ENCODE measurements at regions not wholly inside any gene's neighbourhood (a gene's known extent, or its start where the extent isn't known, plus 50 kb on each side); places are given as distances from the start of the nearest gene placed in this dataset.
"Not testable (repeated sequence)": the region's sequence is repeated elsewhere in the genome, so short reads cannot be mapped to it uniquely, and the experiment has no call there.

GRCh38 chr7:114082642-114083165 is 163.9 kb upstream of the PPP1R3A start:
- Mint-ChIP-seq H3K4me3 (no peak overlapping the region), H3K27ac (no peak overlapping the region), H3K9me3 (no peaks in the 10 kb centered on the region), H3K4me1 (peaks cover 39% of the 10 kb centered on the region), H3K36me3 (ENCODE audit: low read depth) (no peaks in the 10 kb centered on the region), H3K27me3 (peaks cover 78% of the 10 kb centered on the region)
- DNase-seq, result no peak
- no peak for ATAC-seq

DNA sequence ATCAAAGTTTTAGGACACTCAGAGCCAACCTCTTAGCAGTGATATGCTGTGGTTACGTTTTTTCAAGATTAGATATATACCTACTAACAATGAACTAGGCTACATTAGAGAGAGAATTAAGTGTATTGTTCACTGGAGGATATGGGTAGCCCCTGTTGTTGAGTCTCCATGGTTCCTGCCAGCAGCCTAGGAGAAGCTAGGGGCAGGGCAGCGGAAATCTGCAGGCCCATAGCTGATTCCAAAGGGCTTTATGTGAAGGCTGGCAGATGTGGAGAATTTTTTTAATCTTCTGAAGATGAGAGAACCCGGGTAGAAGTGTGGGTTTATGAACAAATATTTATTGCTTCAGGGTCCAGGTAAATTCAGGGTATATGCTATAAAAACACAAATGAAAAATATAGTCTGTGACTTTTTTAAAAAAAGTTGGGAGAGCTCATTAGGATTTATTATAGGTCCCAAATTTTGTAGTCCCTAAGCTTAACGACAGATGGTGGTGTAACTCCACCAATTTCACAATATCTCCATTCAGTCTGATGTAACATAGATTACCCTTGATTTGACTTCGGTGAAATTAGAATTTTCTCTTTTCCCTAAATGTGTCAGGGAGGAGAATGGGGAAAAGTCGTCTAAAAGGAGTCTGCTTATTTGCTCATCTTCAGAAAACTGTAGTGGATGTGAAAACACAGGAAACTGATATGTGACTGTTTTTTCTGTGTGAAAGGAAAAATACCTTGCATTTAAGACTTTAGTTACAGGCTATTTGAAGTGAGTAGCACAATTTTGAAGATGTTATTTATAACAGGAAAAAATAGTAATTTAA is 163.0 kb upstream of the PPP1R3A start:
- Mint-ChIP-seq H3K9me3 (no peaks in the 10 kb centered on the region), H3K4me1 (peaks cover 33% of the 10 kb centered on the region), H3K27me3 (peaks cover 73% of the 10 kb centered on the region), H3K27ac (no peak overlapping the region), H3K4me3 (no peak overlapping the region), H3K36me3 (ENCODE audit: low read depth) (no peaks in the 10 kb centered on the region)
- ATAC-seq (no peak), DNase-seq (no peak)

GRCh38 chr7:114077158-114077524 is 158.3 kb upstream of the PPP1R3A start:
- peaks cover 32% of the 10 kb centered on the region for H3K27me3 Mint-ChIP-seq
- not testable (repeated sequence) for H3K4me3 Mint-ChIP-seq; H3K9me3 Mint-ChIP-seq; H3K36me3 Mint-ChIP-seq (ENCODE audit: low read depth); DNase-seq; ATAC-seq; H3K4me1 Mint-ChIP-seq; H3K27ac Mint-ChIP-seq

DNA sequence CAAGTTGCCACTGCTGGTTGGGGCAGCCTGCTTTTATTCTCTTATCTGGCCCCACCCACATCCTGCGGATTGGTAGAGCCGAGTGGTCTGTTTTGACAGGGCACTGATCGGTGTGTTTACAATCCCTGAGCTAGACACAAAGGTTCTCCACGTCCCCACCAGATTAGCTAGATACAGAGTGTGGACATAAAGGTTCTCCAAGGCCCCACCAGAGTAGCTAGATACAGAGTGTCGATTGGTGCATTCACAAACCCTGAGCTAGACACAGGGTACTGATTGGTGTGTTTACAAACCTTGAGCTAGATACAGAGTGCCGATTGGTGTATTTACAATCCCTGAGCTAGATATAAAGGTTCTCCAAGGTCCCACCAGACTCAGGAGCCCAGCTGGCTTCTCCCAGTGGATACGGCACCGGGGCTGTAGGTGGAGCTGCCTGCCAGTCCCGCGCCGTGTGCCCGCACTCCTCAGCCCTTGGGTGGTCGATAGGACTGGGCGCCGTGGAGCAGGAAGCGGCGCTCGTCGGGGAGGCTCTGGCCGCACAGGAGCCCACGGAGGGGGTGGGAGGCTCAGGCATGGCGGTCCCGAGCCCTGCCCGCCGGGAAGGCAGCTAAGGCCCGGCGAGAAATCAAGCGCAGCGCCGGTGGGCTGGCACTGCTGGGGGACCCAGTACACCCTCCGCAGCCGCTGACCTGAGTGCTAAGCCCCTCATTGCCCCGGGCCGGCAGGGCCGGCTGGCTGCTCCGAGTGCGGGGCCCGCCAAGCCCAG is 157.8 kb upstream of the PPP1R3A start:
- H3K4me1 Mint-ChIP-seq; H3K27ac Mint-ChIP-seq; H3K36me3 Mint-ChIP-seq (ENCODE audit: low read depth); ATAC-seq; H3K4me3 Mint-ChIP-seq; DNase-seq; H3K9me3 Mint-ChIP-seq: not testable (repeated sequence)
- H3K27me3 Mint-ChIP-seq, result peaks cover 26% of the 10 kb centered on the region

GRCh38 chr7:114073701-114074100 is 154.9 kb upstream of the PPP1R3A start:
- Mint-ChIP-seq H3K27me3 (peaks cover 11% of the 10 kb centered on the region), H3K36me3 (ENCODE audit: low read depth) (no peaks in the 10 kb centered on the region), H3K9me3 (no peaks in the 10 kb centered on the region), H3K4me1 (no peaks in the 10 kb centered on the region), H3K4me3 (no peak overlapping the region), H3K27ac (no peak overlapping the region)
- ATAC-seq (no peak), DNase-seq (no peak)

GRCh38 chr7:114070246-114070645 is 151.4 kb upstream of the PPP1R3A start:
- ATAC-seq (no peak), DNase-seq (no peak)
- H3K4me1 Mint-ChIP-seq, result no peaks in the 10 kb centered on the region
- peaks cover 10% of the 10 kb centered on the region for H3K27me3 Mint-ChIP-seq
- no peaks in the 10 kb centered on the region for H3K36me3 Mint-ChIP-seq (ENCODE audit: low read depth)
- no peak overlapping the region for H3K27ac Mint-ChIP-seq
- no peak overlapping the region for H3K4me3 Mint-ChIP-seq
- no peaks in the 10 kb centered on the region for H3K9me3 Mint-ChIP-seq

- ATAC-seq (no peak), DNase-seq (no peak)
- Mint-ChIP-seq H3K9me3 (no peaks in the 10 kb centered on the region), H3K27me3 (peaks cover 9% of the 10 kb centered on the region), H3K4me1 (no peaks in the 10 kb centered on the region), H3K4me3 (no peak overlapping the region), H3K36me3 (ENCODE audit: low read depth) (no peaks in the 10 kb centered on the region), H3K27ac (no peak overlapping the region)
These were observed 144.0 kb upstream of the PPP1R3A start for GRCh38 chr7:114062810-114063209.

DNA sequence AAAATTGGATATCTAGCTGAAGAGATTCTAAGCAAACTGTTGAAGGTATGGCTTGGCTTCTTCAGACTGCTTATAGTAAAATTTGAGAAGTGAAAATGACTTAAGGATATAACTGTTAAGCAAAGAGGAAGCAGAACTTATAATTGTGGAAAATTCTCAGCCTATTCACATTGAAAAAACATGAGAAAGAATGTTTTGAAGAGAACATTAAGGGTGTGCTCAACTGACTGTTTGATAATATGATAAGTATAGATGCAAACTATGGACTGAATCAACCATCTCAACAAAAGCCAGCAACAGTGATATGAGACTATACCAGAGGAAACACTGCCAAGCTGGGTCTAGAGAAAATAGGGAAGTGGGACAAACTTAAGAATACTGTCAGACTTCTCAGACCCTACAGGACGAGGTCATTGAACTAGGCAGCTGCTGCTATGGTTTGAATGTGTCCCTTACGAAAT is 133.1 kb upstream of the PPP1R3A start:
- Mint-ChIP-seq H3K27me3 (no peaks in the 10 kb centered on the region), H3K36me3 (ENCODE audit: low read depth) (no peaks in the 10 kb centered on the region), H3K9me3 (peaks cover 5% of the 10 kb centered on the region), H3K4me1 (peaks cover 14% of the 10 kb centered on the region), H3K27ac (no peak overlapping the region), H3K4me3 (no peak overlapping the region)
- DNase-seq, result no peak
- no peak for ATAC-seq

- Mint-ChIP-seq H3K9me3 (no peaks in the 10 kb centered on the region), H3K36me3 (ENCODE audit: low read depth) (no peaks in the 10 kb centered on the region), H3K27ac (no peak overlapping the region), H3K27me3 (no peaks in the 10 kb centered on the region), H3K4me3 (no peak overlapping the region), H3K4me1 (peaks cover 14% of the 10 kb centered on the region)
- no peak for DNase-seq
- ATAC-seq, result no peak
These were observed 131.8 kb upstream of the PPP1R3A start for GRCh38 chr7:114050571-114050970.

- Mint-ChIP-seq H3K4me1 (peaks cover 14% of the 10 kb centered on the region), H3K4me3 (peak overlapping the region; percentile 57), H3K36me3 (ENCODE audit: low read depth) (no peaks in the 10 kb centered on the region), H3K9me3 (no peaks in the 10 kb centered on the region), H3K27me3 (no peaks in the 10 kb centered on the region), H3K27ac (peak overlapping the region; percentile 28)
- ATAC-seq (peak; percentile 83), DNase-seq (no peak)
These were observed 129.8 kb upstream of the PPP1R3A start for GRCh38 chr7:114048386-114049235.

DNA sequence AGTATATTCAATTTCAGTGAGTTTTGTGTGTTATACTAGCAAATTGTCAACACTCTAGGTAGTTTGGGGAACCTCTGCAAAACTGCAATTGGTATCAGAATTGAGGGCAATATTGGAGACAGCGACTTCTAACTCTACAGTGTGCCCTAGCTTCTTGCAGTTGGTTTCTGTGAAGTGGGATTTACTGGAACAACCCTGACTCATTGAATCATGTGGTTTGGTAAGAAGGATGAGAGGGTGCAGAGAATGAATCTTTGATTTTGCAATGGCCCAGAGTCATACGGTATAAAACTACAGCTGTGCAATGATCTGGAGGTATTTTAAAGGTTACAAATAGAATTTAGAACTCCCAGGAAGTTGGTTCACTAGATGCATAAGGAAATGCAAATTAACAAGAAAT is 129.1 kb upstream of the PPP1R3A start:
- ATAC-seq (peak; percentile 70), DNase-seq (no peak)
- H3K4me1 Mint-ChIP-seq, result peaks cover 14% of the 10 kb centered on the region
- H3K9me3 Mint-ChIP-seq, result no peaks in the 10 kb centered on the region
- H3K27me3 Mint-ChIP-seq, result no peaks in the 10 kb centered on the region
- peak overlapping the region; percentile 57 for H3K4me3 Mint-ChIP-seq
- H3K27ac Mint-ChIP-seq, result peak overlapping the region; percentile 28
- H3K36me3 Mint-ChIP-seq (ENCODE audit: low read depth), result no peaks in the 10 kb centered on the region

DNA sequence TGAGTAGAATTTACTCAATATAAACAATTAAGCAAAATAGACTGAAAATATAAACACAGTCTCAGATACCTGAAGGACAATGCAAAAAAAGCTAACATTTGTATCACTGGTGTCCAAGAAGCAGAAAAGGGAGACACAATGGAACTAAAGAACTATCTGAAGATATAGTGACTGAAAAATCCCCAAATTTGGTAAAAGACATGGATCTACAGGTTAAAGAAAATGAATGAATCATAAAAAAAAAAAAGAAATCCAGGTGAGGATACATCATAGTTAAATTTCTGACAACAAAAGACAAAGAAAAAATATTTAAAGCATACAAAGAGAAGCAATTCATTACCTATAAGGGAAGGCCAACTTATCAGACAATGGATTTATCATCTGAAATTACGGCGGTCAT is 114.7 kb upstream of the PPP1R3A start:
- H3K27ac Mint-ChIP-seq, result no peak overlapping the region

DNA sequence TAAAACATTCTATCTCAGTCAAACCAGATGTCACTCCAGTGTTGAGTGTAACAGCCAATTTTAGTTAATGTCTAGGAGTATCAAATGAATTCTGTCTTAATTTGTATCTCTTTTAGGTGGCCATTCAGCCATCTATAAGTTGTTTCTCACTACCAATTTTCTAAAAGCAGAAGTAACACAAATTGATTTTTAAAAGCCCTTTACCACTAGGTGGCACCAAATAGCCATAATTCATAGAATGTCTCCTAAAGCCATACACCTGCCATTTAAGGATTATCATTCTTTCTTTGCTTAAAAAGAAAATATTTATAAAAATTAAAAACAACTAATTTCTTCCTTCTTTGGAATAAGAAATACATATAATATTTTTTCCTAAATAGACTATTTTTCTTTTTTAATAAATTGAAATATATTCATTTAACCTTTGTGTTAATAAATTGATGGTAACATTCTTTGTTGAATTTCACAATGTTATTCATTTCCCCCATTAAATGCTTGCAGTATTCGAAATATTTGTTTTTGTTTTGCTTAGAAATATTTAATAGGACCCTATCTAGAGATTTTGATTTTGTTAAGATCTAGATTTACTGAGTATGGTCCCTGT is 107.8 kb upstream of the PPP1R3A start:
- ATAC-seq (no peak), DNase-seq (no peak)
- Mint-ChIP-seq H3K9me3 (no peaks in the 10 kb centered on the region), H3K4me3 (no peak overlapping the region), H3K27me3 (peaks cover 2% of the 10 kb centered on the region), H3K27ac (no peak overlapping the region), H3K36me3 (ENCODE audit: low read depth) (no peaks in the 10 kb centered on the region), H3K4me1 (no peaks in the 10 kb centered on the region)

More for the DNA sequence above, 114.7 kb upstream of the PPP1R3A start:
- DNase-seq (no peak), ATAC-seq (no peak)
- no peaks in the 10 kb centered on the region for H3K27me3 Mint-ChIP-seq
- no peaks in the 10 kb centered on the region for H3K36me3 Mint-ChIP-seq (ENCODE audit: low read depth)
- H3K9me3 Mint-ChIP-seq, result no peaks in the 10 kb centered on the region
- H3K4me1 Mint-ChIP-seq, result no peaks in the 10 kb centered on the region
- H3K4me3 Mint-ChIP-seq, result no peak overlapping the region

DNA sequence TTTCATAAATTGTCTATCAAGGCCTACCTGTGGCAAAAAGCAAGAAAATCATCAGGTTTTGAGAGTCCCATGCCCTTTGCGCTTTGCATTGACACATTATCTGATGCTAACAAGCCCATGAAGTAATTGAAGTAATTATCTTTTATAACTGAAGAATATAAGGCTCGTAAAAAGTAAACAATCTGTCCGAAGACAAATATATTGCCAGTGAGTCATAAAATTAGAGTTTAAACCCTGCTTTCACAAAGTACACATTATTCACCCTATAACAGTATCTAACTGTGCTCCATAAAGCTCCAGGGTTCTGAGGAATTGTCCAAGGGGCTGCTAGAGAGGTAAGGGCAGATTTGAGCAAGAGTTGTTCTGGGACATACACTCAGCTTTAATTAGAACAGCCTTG is 102.3 kb upstream of the PPP1R3A start:
- DNase-seq (no peak), ATAC-seq (no peak)
- H3K4me1 Mint-ChIP-seq, result no peaks in the 10 kb centered on the region
- no peaks in the 10 kb centered on the region for H3K27me3 Mint-ChIP-seq
- no peaks in the 10 kb centered on the region for H3K36me3 Mint-ChIP-seq (ENCODE audit: low read depth)
- H3K4me3 Mint-ChIP-seq, result no peak overlapping the region
- H3K27ac Mint-ChIP-seq, result no peak overlapping the region
- H3K9me3 Mint-ChIP-seq, result no peaks in the 10 kb centered on the region
